ENCODE measurements at regions not wholly inside any gene's neighbourhood (a gene's known extent, or its start where the extent isn't known, plus 50 kb on each side); places are given as distances from the start of the nearest gene placed in this dataset.

DNA sequence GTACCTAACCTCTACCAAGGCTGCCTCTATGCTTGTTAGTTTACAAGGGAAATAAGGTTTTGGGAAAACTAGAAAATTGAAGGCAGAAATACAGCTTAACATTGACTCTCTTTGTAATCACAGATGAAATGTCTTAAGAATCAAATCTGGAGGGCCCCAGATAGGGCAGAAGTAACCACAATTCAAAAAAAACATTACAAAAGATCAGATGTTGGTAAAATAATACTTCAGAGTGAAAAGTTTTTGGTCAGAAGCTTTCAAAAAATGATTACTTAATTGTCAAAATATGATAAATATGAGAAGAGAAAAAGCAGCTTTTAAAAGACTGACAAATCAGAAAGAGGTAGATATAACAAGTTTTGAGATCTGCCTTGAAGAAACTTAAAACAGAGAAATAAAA, 425.1 kb upstream of the NECTIN3 start (continued):
- TF ChIP-seq, protein P1, sequence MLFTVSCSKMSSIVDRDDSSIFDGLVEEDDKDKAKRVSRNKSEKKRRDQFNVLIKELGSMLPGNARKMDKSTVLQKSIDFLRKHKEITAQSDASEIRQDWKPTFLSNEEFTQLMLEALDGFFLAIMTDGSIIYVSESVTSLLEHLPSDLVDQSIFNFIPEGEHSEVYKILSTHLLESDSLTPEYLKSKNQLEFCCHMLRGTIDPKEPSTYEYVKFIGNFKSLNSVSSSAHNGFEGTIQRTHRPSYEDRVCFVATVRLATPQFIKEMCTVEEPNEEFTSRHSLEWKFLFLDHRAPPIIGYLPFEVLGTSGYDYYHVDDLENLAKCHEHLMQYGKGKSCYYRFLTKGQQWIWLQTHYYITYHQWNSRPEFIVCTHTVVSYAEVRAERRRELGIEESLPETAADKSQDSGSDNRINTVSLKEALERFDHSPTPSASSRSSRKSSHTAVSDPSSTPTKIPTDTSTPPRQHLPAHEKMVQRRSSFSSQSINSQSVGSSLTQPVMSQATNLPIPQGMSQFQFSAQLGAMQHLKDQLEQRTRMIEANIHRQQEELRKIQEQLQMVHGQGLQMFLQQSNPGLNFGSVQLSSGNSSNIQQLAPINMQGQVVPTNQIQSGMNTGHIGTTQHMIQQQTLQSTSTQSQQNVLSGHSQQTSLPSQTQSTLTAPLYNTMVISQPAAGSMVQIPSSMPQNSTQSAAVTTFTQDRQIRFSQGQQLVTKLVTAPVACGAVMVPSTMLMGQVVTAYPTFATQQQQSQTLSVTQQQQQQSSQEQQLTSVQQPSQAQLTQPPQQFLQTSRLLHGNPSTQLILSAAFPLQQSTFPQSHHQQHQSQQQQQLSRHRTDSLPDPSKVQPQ (CRISPR knock-in tag; IDR thresholded peaks at IDR 0.05; ENCODE audit: borderline replicate concordance): no peak
- TF ChIP-seq, protein P2, sequence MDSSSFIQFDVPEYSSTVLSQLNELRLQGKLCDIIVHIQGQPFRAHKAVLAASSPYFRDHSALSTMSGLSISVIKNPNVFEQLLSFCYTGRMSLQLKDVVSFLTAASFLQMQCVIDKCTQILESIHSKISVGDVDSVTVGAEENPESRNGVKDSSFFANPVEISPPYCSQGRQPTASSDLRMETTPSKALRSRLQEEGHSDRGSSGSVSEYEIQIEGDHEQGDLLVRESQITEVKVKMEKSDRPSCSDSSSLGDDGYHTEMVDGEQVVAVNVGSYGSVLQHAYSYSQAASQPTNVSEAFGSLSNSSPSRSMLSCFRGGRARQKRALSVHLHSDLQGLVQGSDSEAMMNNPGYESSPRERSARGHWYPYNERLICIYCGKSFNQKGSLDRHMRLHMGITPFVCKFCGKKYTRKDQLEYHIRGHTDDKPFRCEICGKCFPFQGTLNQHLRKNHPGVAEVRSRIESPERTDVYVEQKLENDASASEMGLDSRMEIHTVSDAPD (CRISPR knock-in tag; IDR thresholded peaks at IDR 0.05): no peak
- TF ChIP-seq SRSF9 (IDR thresholded peaks at IDR 0.05; ENCODE audit: borderline replicate concordance, low read depth, low read length): no peak

DNA sequence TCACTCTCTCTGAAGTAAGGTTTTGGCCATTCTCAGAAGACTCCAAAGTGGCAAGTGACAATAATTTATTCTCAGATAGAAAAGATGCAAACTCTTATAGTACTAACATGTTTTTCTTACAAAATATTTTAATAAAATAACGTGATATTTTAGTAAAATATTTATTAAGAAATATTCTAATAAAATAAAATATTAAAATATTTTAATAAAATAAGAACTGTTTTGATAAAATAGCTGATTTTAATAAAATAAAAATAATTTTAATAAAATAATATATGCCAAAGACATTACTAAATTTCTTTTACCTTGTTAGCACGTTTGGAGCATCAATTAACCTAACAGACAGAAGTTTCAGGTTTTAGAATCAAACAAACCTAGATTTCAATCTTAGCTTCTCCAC, 424.0 kb upstream of the NECTIN3 start:
- Histone ChIP-seq H3K9me3 (replicated peaks; ENCODE audit: control insufficient read depth, insufficient read depth, low read depth, low read length) (no peaks in the 10 kb centered on the region), H3K4me1 (replicated peaks in 1 of 2; ENCODE audit: control insufficient read depth in 2 of 2, insufficient read depth in 2 of 2, low read length in 2 of 2) (no peaks in the 10 kb centered on the region), H3K4me2 (ENCODE audit: insufficient read depth, low read length) (no peak overlapping the region), H3K27me3 (ENCODE audit: control insufficient read depth in 2 of 2, insufficient read depth in 2 of 2, low read length in 2 of 2) (no peaks in the 10 kb centered on the region), H3K79me2 (ENCODE audit: control insufficient read depth, insufficient read depth, low read length) (no peaks in the 10 kb centered on the region), H3K4me3 (no peak overlapping the region), H2AFZ (ENCODE audit: low read depth, low read length) (no peak overlapping the region), H3K27ac (ENCODE audit: extremely low read depth, low read depth, low read length) (no peak overlapping the region), H3K9me1 (ENCODE audit: control insufficient read depth, insufficient read depth, low read length) (no peaks in the 10 kb centered on the region), H3K36me3 (ENCODE audit: control insufficient read depth, insufficient read depth, low read length) (no peaks in the 10 kb centered on the region), H4K20me1 (replicated peaks; ENCODE audit: control insufficient read depth, insufficient read depth, low read length) (no peaks in the 10 kb centered on the region), H3K9ac (ENCODE audit: insufficient read depth in 1 of 2, low read depth in 2 of 2, low read length in 2 of 2) (no peak overlapping the region)
- DNase-seq (ENCODE audit: extremely low read depth in 1 of 4, low spot score in 3 of 4) (no peak), FAIRE-seq (no peak), ATAC-seq (no peak)
- no TSS peak for BruUV-seq (replicated peaks)
- WGBS (ENCODE audit: insufficient coverage, low coverage, missing lambda C conversion rate): 60% methylated on average over 2 of the region's 2 CpGs
- in situ Hi-C loops (cut with MboI) (no loop called here), intact Hi-C loops (cut with micrococcal nuclease) (no loop called here)
- POLR2A ChIA-PET: interaction anchor here (0.6 kb wide), 1 partner anchor 19 kb away, joined by 4 read pairs; no protein-coding TSS in a partner anchor
- CTCF ChIA-PET (ENCODE audit: low intra/inter-chr PET ratio): no interaction called here
- no peak for TF ChIP-seq ZNF75A (CRISPR knock-in tag; IDR thresholded peaks at IDR 0.05)
- no peak for TF ChIP-seq MCM5 (IDR thresholded peaks at IDR 0.05; ENCODE audit: low read depth)
- no peak for TF ChIP-seq HDGF (IDR thresholded peaks at IDR 0.05)
- no peak for TF ChIP-seq NR1H2 (CRISPR knock-in tag; IDR thresholded peaks at IDR 0.05)
- no peak for TF ChIP-seq NFATC3 (IDR thresholded peaks at IDR 0.05)
- TF ChIP-seq MCM3 (IDR thresholded peaks at IDR 0.05): no peak
- TF ChIP-seq XRCC4 (IDR thresholded peaks at IDR 0.05; ENCODE audit: extremely low read depth, insufficient read depth, insufficient read length): no peak
- TF ChIP-seq THRAP3 (IDR thresholded peaks at IDR 0.05; ENCODE audit: borderline replicate concordance): no peak
- no peak for TF ChIP-seq RAD51 (IDR thresholded peaks at IDR 0.05; ENCODE audit: borderline replicate concordance, low read depth)
- no peak for TF ChIP-seq ZNF232 (CRISPR knock-in tag; IDR thresholded peaks at IDR 0.05)
- no peak for TF ChIP-seq BRF1 (IDR thresholded peaks at IDR 0.05; ENCODE audit: borderline replicate concordance, extremely low read depth, insufficient read length)
- TF ChIP-seq, protein P3, sequence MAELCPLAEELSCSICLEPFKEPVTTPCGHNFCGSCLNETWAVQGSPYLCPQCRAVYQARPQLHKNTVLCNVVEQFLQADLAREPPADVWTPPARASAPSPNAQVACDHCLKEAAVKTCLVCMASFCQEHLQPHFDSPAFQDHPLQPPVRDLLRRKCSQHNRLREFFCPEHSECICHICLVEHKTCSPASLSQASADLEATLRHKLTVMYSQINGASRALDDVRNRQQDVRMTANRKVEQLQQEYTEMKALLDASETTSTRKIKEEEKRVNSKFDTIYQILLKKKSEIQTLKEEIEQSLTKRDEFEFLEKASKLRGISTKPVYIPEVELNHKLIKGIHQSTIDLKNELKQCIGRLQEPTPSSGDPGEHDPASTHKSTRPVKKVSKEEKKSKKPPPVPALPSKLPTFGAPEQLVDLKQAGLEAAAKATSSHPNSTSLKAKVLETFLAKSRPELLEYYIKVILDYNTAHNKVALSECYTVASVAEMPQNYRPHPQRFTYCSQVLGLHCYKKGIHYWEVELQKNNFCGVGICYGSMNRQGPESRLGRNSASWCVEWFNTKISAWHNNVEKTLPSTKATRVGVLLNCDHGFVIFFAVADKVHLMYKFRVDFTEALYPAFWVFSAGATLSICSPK (IDR thresholded peaks at IDR 0.05; ENCODE audit: borderline replicate concordance): no peak
- TF ChIP-seq, protein P4, sequence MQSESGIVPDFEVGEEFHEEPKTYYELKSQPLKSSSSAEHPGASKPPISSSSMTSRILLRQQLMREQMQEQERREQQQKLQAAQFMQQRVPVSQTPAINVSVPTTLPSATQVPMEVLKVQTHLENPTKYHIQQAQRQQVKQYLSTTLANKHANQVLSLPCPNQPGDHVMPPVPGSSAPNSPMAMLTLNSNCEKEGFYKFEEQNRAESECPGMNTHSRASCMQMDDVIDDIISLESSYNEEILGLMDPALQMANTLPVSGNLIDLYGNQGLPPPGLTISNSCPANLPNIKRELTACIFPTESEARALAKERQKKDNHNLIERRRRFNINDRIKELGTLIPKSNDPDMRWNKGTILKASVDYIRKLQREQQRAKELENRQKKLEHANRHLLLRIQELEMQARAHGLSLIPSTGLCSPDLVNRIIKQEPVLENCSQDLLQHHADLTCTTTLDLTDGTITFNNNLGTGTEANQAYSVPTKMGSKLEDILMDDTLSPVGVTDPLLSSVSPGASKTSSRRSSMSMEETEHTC (IDR thresholded peaks at IDR 0.05): no peak
- no peak for TF ChIP-seq GATAD2A (IDR thresholded peaks at IDR 0.05)

Measured in K562 (cell line).